ENCODE measurements at regions not wholly inside any gene's neighbourhood (a gene's known extent, or its start where the extent isn't known, plus 50 kb on each side); places are given as distances from the start of the nearest gene placed in this dataset.

- no peak overlapping the region for H3K4me3 ChIP-seq (replicated peaks; ENCODE audit: low read depth, low read length)
- DNase-seq (ENCODE audit: extremely low read depth, low read depth) = no peak
- no peak for TF ChIP-seq CTCF (IDR thresholded peaks at IDR 0.05; ENCODE audit: low read depth, low read length, missing control alignments)
These were observed 162.3 kb downstream of the SEM1 start for GRCh38 chr7:96547371-96547811.

GRCh38 chr7:96546426-96546825 is 163.2 kb downstream of the SEM1 start:
- no peak for DNase-seq (ENCODE audit: extremely low read depth, low read depth)
- TF ChIP-seq CTCF (IDR thresholded peaks at IDR 0.05; ENCODE audit: low read depth, low read length, missing control alignments) = no peak
- H3K4me3 ChIP-seq (replicated peaks; ENCODE audit: low read depth, low read length) = no peak overlapping the region

GRCh38 chr7:96539471-96539870 is 170.2 kb downstream of the SEM1 start:
- H3K4me3 ChIP-seq (replicated peaks; ENCODE audit: low read depth, low read length) = no peak overlapping the region
- TF ChIP-seq CTCF (IDR thresholded peaks at IDR 0.05; ENCODE audit: low read depth, low read length, missing control alignments) = no peak
- no peak for DNase-seq (ENCODE audit: extremely low read depth, low read depth)

- H3K4me3 ChIP-seq (replicated peaks; ENCODE audit: low read depth, low read length) = no peak overlapping the region
- TF ChIP-seq CTCF (IDR thresholded peaks at IDR 0.05; ENCODE audit: low read depth, low read length, missing control alignments) = no peak
- no peak for DNase-seq (ENCODE audit: extremely low read depth, low read depth)
These were observed 171.0 kb downstream of the SEM1 start for GRCh38 chr7:96538632-96539031.

- no peak overlapping the region for H3K4me3 ChIP-seq (replicated peaks; ENCODE audit: low read depth, low read length)
- TF ChIP-seq CTCF (IDR thresholded peaks at IDR 0.05; ENCODE audit: low read depth, low read length, missing control alignments) = no peak
- no peak for DNase-seq (ENCODE audit: extremely low read depth, low read depth)
These were observed 175.4 kb downstream of the SEM1 start for GRCh38 chr7:96534221-96534620.

GRCh38 chr7:96532428-96532935 is 177.2 kb downstream of the SEM1 start:
- H3K4me3 ChIP-seq (replicated peaks; ENCODE audit: low read depth, low read length) = no peak overlapping the region
- no peak for TF ChIP-seq CTCF (IDR thresholded peaks at IDR 0.05; ENCODE audit: low read depth, low read length, missing control alignments)

GRCh38 chr7:96531331-96531730 is 178.3 kb downstream of the SEM1 start:
- TF ChIP-seq CTCF (IDR thresholded peaks at IDR 0.05; ENCODE audit: low read depth, low read length, missing control alignments) = no peak
- no peak overlapping the region for H3K4me3 ChIP-seq (replicated peaks; ENCODE audit: low read depth, low read length)
- DNase-seq (ENCODE audit: extremely low read depth, low read depth) = no peak

More at GRCh38 chr7:96532428-96532935, 177.2 kb downstream of the SEM1 start:
- DNase-seq (ENCODE audit: extremely low read depth, low read depth) = no peak

Data from HFF-Myc (cell line).